C4-2B (cell line): ENCODE measurements at regions not wholly inside any gene's neighbourhood (a gene's known extent, or its start where the extent isn't known, plus 50 kb on each side); places are given as distances from the start of the nearest gene placed in this dataset.

Experiments used
- H3K27ac ChIP-seq: fragments of 450-650 bp; 2 replicates; pipeline ENCODE4 v1.5.1; 2017
- CTCF ChIP-seq: fragments of 450-650 bp; conservative IDR thresholded peaks from 2 replicates; pipeline ENCODE4 v1.5.1; 2017; ENCODE audit warnings: mild to moderate bottlenecking
- ZFX ChIP-seq: fragments of 450-650 bp; IDR thresholded peaks from 2 replicates; pipeline ENCODE4 v1.6.1; 2017

- no peak for TF ChIP-seq ZFX
- no peak for TF ChIP-seq CTCF
These were observed 339.7 kb upstream of the EDNRB start for GRCh38 chr13:78258304-78258703.

GRCh38 chr13:78256484-78256883 is 337.9 kb upstream of the EDNRB start:
- TF ChIP-seq ZFX (no peak), CTCF (no peak)
- H3K27ac ChIP-seq: no peak overlapping the region

More at GRCh38 chr13:78258304-78258703, 339.7 kb upstream of the EDNRB start:
- no peak overlapping the region for H3K27ac ChIP-seq

GRCh38 chr13:78254113-78254512 is 335.5 kb upstream of the EDNRB start:
- H3K27ac ChIP-seq: no peak overlapping the region
- TF ChIP-seq ZFX (no peak), CTCF (no peak)

DNA sequence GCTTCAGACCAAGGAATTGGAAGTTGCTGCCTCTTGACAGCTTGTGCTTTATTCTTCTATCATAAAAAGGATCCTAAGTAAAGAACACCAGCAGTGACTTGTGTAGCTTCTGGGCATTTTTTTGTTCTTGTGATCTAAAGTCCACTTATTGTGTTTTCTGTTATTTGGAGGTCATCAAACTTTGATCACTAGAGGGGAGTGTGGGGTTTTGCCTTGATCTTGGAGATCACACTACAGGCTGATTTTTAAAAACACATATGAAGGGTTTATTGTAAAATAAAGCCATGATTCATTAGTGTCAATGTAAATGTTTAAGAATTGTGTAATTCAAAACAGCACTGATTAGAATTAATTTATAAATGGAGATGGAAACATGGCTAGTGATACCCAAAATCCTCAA is 328.7 kb upstream of the EDNRB start:
- no peak overlapping the region for H3K27ac ChIP-seq
- peak; percentile 12 for TF ChIP-seq CTCF
- TF ChIP-seq ZFX: no peak

DNA sequence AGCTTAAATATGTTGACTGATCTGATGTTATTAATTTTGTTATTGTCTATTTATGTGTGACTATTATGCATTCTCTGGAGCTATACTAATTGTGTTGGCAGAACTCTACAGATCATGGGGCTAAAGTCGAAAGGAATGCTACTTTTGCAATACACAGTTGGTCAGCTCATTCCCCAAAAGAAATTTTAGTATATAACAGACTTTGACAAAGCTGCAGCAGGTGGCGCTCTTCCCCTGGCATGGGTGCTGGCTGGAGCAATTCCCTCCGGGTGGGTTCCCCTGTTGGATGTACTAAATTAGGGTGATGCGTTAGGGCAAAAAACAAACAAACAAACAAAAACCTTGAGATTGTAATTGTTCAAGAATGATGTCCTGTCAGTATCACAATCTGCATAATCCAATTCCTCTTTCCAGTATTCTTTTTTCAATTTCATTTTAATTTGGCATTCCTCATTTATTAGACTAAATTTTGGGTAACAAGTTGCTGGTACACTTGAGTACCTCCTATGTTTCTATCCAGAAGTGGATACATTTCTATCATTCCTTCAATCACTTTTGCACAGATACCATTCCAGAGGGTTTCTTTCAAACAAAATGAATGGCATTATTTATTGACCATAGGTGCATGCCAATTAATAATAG is 322.8 kb upstream of the EDNRB start:
- TF ChIP-seq CTCF: peak; percentile 73
- TF ChIP-seq ZFX: no peak
- H3K27ac ChIP-seq: no peak overlapping the region

DNA sequence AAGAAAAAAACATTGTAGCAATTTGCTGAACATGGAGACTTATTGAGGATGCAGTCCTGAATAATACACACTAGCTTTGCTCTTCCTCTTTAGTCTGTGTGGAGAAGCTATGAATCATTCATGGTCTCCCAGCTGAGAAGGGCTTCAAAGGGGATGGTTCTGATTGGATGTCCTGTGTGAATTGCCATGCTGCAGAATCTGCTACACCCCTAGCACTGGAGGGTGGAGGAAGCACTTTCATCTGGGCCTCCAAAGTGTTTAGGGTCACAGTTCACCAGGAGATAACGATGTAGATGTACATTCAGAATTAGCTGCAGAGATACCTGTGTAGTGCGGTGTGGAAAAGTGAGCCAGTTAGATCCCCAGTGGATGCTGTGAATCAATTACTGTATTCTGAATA is 321.1 kb upstream of the EDNRB start:
- TF ChIP-seq ZFX (no peak), CTCF (no peak)
- H3K27ac ChIP-seq: no peak overlapping the region

DNA sequence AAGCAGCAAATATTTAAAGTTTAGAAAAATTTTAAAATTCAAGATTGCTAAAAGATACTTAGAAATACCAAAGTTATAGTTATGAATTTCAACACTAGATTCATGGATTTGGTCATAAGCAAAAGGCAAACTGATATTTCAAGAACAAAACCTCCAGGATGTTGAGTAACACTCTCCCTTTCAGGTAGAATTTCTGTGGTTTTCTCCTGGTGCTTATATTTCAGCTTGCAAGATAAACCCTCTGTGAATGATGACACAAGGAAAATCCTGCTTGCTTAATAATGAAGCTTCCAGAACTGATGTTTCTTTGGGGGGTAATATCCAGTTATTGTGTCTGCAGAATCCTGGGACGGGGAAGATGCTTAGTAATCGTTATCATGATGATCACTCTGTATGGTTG is 320.3 kb upstream of the EDNRB start:
- TF ChIP-seq CTCF (no peak), ZFX (no peak)
- no peak overlapping the region for H3K27ac ChIP-seq
